A673 (cell line): ENCODE measurements at regions not wholly inside any gene's neighbourhood (a gene's known extent, or its start where the extent isn't known, plus 50 kb on each side); places are given as distances from the start of the nearest gene placed in this dataset.
"Not testable (repeated sequence)": the region's sequence is repeated elsewhere in the genome, so short reads cannot be mapped to it uniquely, and the experiment has no call there.

Experiments used
- BruUV-seq: library from RNA; stranded (reverse); fragments of 400-500 nt; replicated peaks from 2 replicates; lab custom pipeline; 2021; lab: Mats Ljungman, UMichigan
- CTCF ChIA-PET: fragments of 300-600 bp; sonication (Branson Sonifier 250); formaldehyde crosslinking; loops from one replicate; lab custom pipeline; 2022; ENCODE audit warnings: antibody characterized with exemption; lab: Charles Lee
- POLR2A ChIA-PET: fragments of 300-600 bp; sonication (Branson Sonifier 250); formaldehyde crosslinking; loops from one replicate; lab custom pipeline; 2022; ENCODE audit warnings: antibody characterized with exemption; ENCODE audit not compliant: low non-redundant PET; lab: Charles Lee
- DNase-seq: peaks from one replicate; pipeline ENCODE4 v3.0.0-alpha.2; 2015; ENCODE audit warnings: low spot score
- H3K27ac ChIP-seq: fragments of 200-600 bp; sonication (generic); 2 replicates; pipeline ENCODE4 v1.5.1; 2016; ENCODE audit warnings: mixed run types, low read depth, mild to moderate bottlenecking, mixed read lengths, antibody characterized with exemption, low read length; ENCODE audit not compliant: poor library complexity, severe bottlenecking
- H3K27me3 ChIP-seq: fragments of 200-600 bp; sonication (generic); replicated peaks from 2 replicates; pipeline ENCODE4 v1.6.1; 2017; ENCODE audit warnings: mixed run types, low read depth, mild to moderate bottlenecking, mixed read lengths, antibody characterized with exemption, low read length; ENCODE audit not compliant: insufficient read depth, poor library complexity
- H3K36me3 ChIP-seq: fragments of 200-600 bp; sonication (generic); 2 replicates; pipeline ENCODE4 v1.6.1; 2016; ENCODE audit warnings: mixed run types, mild to moderate bottlenecking, mixed read lengths, antibody characterized with exemption, low read length; ENCODE audit not compliant: insufficient read depth, poor library complexity, severe bottlenecking
- H3K4me1 ChIP-seq: fragments of 200-600 bp; sonication (generic); 2 replicates; pipeline ENCODE4 v1.6.1; 2017; ENCODE audit warnings: mixed run types, mild to moderate bottlenecking, mixed read lengths, antibody characterized with exemption, low read length; ENCODE audit not compliant: insufficient read depth, poor library complexity, severe bottlenecking
- H3K4me3 ChIP-seq: fragments of 200-600 bp; sonication (generic); 2 replicates; pipeline ENCODE4 v1.5.1; 2016; ENCODE audit warnings: low read depth, mixed run types, mild to moderate bottlenecking, mixed read lengths, low read length; ENCODE audit not compliant: poor library complexity, severe bottlenecking
- H3K9me3 ChIP-seq: fragments of 200-600 bp; sonication (generic); 2 replicates; pipeline ENCODE4 v1.6.1; 2016; ENCODE audit warnings: mixed run types, low read depth, mild to moderate bottlenecking, mixed read lengths, antibody characterized with exemption, low read length; ENCODE audit not compliant: poor library complexity, severe bottlenecking
- EZH2 ChIP-seq: fragments of 200-600 bp; sonication (generic); IDR thresholded peaks from 2 replicates; pipeline ENCODE4 v1.6.1; 2017; ENCODE audit warnings: borderline replicate concordance, low read depth, mild to moderate bottlenecking, mixed read lengths, antibody characterized with exemption, low read length; ENCODE audit not compliant: poor library complexity, severe bottlenecking
- intact Hi-C: fragments of 100-400 bp; cut with micrococcal nuclease; formaldehyde crosslinking; loops from one replicate; pipeline ENCODE4 v1.10.0; 2022; ENCODE audit not compliant: unreplicated experiment
- TF ChIP-seq, protein P1 (sequence below): fragments of 300-800, 200-600 bp; sonication (generic); conservative IDR thresholded peaks from 2 replicates; pipeline ENCODE4 v1.5.1; 2017; ENCODE audit warnings: low read depth, mild to moderate bottlenecking, antibody characterized with exemption, low read length, moderate library complexity, mixed read lengths

DNA sequence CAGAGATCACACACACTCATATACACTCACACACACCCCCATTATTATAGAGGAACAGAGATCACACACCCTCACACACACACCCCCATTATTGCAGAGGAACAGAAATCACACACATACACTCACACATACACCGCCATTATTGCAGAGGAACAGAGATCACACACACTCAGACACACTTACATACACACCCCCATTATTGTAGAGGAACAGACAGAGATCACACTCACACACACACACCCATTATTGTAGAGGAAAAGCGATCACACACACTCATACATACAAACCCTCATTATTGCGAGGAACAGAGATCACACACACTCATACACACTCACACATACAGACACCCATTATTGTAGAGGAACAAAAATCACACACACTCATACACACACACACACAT is 239.0 kb downstream of the BUB3 start:
- no peaks in the 10 kb centered on the region for H3K27me3 ChIP-seq
- no peaks in the 10 kb centered on the region for H3K36me3 ChIP-seq
- intact Hi-C loops, result no loop called here
- H3K4me3 ChIP-seq, result no peak overlapping the region
- ChIA-PET CTCF (no interaction called here), POLR2A (no interaction called here)
- H3K27ac ChIP-seq, result no peak overlapping the region
- H3K9me3 ChIP-seq, result no peaks in the 10 kb centered on the region
- no peak for DNase-seq
- H3K4me1 ChIP-seq, result no peaks in the 10 kb centered on the region
- no peak for TF ChIP-seq EZH2
- no TSS peak for BruUV-seq

DNA sequence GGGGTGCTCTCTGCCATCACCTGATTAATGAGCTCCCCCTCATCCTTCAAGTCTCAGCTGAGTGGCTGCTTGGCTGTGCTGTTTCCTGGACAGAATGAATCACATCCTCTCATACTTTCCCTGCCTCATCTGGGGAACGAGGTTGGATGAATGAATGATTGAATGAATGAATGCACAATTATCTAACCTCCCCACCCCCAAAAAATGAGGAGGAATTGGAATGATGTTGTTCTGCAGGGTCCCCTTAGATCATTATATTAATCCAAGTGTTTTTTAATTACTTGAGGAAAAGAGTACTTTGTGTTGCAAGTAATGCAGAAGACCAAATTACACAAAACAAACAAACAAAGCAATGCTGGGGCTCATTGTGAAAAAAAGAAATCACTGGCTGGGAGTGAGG is 240.2 kb downstream of the BUB3 start:
- POLR2A ChIA-PET, result no interaction called here

DNA sequence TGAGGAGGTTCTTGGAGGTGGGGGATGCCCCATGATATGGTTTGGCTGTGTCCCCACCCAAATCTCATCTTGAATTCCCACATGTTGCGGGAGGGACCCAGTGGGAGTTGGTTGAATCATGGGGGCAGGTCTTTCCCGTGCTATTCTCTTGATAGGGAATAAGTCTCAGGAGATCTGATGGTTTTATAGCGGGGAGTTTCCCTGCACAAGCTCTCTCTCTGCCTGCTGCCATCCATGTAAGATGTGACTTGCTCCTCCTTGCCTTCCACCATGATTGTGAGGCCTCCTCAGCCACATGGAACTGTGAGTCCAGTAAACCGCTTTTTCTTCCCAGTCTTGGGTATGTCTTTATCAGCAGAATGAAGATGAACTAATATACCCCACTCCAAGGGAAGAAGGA is 241.0 kb downstream of the BUB3 start:
- POLR2A ChIA-PET, intact Hi-C loops, CTCF ChIA-PET, H3K36me3 ChIP-seq, H3K4me1 ChIP-seq, BruUV-seq, H3K27ac ChIP-seq, H3K27me3 ChIP-seq, H3K4me3 ChIP-seq, DNase-seq, H3K9me3 ChIP-seq: not testable (repeated sequence)

More for the DNA sequence above, 240.2 kb downstream of the BUB3 start:
- CTCF ChIA-PET, result no interaction called here
- H3K4me3 ChIP-seq, result no peak overlapping the region
- BruUV-seq, result no TSS peak
- H3K36me3 ChIP-seq, result no peaks in the 10 kb centered on the region
- H3K27me3 ChIP-seq, result no peaks in the 10 kb centered on the region
- TF ChIP-seq, protein P1, sequence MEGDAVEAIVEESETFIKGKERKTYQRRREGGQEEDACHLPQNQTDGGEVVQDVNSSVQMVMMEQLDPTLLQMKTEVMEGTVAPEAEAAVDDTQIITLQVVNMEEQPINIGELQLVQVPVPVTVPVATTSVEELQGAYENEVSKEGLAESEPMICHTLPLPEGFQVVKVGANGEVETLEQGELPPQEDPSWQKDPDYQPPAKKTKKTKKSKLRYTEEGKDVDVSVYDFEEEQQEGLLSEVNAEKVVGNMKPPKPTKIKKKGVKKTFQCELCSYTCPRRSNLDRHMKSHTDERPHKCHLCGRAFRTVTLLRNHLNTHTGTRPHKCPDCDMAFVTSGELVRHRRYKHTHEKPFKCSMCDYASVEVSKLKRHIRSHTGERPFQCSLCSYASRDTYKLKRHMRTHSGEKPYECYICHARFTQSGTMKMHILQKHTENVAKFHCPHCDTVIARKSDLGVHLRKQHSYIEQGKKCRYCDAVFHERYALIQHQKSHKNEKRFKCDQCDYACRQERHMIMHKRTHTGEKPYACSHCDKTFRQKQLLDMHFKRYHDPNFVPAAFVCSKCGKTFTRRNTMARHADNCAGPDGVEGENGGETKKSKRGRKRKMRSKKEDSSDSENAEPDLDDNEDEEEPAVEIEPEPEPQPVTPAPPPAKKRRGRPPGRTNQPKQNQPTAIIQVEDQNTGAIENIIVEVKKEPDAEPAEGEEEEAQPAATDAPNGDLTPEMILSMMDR, result no peak
- TF ChIP-seq EZH2, result no peak
- H3K9me3 ChIP-seq, result no peaks in the 10 kb centered on the region
- intact Hi-C loops, result no loop called here
- H3K27ac ChIP-seq, result no peak overlapping the region
- DNase-seq, result no peak
- H3K4me1 ChIP-seq, result no peaks in the 10 kb centered on the region

DNA sequence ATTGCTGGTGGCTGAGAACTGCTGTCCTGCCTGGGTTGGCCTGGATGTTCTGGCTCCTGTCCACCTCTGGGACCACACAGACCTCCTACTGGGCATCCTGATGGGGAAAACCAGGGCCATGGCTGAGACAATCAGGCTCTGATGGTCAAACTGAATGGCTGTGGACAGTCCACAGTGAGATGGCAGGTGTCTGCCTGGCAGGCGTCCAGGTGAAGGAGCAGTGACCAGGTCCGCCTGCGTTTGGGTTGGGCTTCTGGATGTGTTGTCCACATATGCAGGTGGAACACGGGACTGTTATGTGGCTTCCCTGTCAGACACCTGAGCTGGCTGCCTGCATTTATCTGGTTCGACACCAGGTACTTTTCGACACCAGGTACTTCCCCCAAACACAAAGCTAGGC is 241.7 kb downstream of the BUB3 start:
- Histone ChIP-seq H3K9me3 (no peaks in the 10 kb centered on the region), H3K36me3 (no peaks in the 10 kb centered on the region), H3K27me3 (no peaks in the 10 kb centered on the region), H3K4me3 (no peak overlapping the region), H3K4me1 (no peaks in the 10 kb centered on the region), H3K27ac (no peak overlapping the region)
- intact Hi-C loops, result no loop called here
- DNase-seq, result no peak
- no peak for TF ChIP-seq EZH2
- TF ChIP-seq, protein P1, result no peak
- no TSS peak for BruUV-seq
- POLR2A ChIA-PET, result no interaction called here
- CTCF ChIA-PET, result no interaction called here
